GM19238 (cell line): ENCODE measurements at regions not wholly inside any gene's neighbourhood (a gene's known extent, or its start where the extent isn't known, plus 50 kb on each side); places are given as distances from the start of the nearest gene placed in this dataset.
"Not testable (repeated sequence)": the region's sequence is repeated elsewhere in the genome, so short reads cannot be mapped to it uniquely, and the experiment has no call there.

Experiments used
- DNase-seq: peaks from one replicate; pipeline ENCODE4 v3.0.0; 2011; ENCODE audit warnings: low spot score; ENCODE audit not compliant: insufficient read length

DNA sequence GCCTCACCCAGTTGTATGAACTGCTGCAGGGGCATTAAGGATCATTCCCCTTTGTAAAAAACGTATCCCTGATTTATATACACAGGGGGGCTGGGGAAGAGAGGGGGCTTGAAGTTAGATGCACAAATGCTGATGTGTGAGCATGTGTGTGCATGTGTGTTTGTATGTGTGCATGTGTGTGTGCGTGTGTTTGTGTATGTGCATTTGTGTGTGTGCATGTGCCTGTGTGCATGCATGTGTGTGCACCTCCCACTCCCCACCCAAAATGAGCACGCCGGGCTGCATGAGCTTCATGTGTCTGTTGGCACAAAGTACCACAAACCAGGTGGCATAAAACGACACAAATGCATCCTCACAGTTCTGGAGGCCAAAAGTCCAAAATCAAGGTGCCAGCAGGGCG lies 1315.2 kb downstream of the TBC1D22A start:
- DNase-seq: no peak

DNA sequence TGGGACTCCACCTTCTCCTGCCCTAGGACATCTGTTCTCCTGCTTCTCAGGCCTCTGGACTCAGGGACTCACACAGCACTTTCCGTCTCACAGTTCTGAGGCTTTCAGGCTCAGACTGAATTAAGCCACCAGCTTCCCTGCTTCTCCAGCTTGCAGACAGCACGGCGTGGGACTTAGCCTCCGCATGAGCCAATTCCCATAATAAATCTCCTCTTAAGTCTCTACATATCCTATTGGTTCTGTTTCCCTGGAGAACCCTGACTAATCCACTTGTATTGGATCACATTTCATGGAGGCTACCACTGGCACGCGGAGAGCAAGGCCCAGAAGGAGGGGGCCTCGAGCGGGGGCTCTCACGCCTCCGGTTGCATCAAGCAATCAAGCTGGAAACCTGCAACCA lies 1313.6 kb downstream of the TBC1D22A start:
- DNase-seq: no peak

DNA sequence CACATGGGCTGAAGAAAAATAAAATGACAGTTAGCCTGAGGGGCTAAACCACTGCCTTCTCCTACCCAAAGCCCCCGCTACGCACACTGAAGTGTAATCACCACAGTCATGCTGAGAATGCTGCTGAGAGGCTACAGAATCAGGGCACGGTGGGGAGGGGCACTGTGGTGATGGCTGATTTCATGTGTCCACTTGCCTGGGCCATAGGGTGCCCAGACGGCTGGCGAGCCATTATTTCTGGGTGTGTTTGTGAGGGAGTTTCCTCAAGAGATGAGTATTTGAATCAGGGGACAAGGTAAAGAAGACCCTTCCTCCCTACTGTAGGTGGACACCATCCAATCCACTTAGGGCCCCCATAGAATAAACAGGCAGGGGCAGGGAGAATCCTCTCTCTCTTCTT lies 1313.2 kb downstream of the TBC1D22A start:
- no peak for DNase-seq

DNA sequence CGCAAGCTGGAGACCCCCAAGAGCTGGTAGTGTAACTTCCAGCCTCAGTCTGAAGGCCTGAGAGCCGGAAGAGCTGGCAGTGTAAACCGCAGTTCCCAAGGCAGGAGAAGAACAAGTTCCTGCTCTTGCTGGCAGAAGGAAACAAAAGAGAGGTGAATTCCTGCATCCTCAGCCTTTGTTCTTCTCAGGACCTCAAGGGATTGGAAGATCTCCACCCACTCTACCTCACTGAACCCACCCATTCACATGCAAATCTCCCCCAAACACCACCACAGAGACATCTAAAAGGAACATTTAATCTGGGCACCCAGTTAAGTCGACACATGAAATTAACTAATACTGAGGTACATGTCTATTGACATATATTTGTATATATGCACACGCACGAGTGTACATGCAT lies 1310.3 kb downstream of the TBC1D22A start:
- no peak for DNase-seq

DNA sequence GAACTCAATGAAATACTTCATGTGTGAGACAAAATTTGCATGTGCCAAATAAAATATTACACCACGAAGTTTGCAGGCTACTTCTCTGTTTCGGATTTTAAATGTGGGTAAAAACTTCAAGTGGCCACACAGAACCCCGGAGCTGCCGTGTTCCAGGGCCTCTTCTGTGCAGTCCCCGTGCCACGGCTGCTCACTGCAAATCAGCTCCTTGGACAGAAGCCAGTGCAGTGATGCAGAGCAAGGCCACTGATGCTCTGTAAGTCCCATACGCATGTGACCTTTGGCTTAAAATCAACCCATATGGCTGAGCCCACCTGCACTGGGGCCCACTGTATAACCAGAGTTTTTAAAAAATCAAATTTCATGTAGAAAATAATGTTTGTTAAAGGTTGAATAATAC lies 1309.4 kb downstream of the TBC1D22A start:
- no peak for DNase-seq

DNA sequence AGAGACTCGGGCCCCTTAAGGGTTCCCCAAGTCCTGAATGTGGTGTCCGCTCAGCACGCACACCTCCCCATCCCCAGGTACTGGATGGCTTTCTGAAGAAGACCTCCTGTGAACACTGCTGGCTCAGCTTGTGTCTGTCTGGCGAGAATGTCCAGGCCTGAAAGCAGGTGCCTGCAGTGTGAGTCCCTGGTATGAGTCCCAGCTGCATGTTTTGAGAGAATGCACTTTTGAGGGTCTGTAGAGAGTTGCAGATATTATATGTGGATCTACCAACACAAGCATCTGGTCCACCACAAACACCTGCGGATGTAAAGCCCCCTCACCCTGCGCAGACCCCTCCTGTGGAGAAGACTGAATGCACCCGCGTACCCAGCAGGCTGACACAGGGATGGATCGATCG lies 1308.9 kb downstream of the TBC1D22A start:
- DNase-seq: no peak

DNA sequence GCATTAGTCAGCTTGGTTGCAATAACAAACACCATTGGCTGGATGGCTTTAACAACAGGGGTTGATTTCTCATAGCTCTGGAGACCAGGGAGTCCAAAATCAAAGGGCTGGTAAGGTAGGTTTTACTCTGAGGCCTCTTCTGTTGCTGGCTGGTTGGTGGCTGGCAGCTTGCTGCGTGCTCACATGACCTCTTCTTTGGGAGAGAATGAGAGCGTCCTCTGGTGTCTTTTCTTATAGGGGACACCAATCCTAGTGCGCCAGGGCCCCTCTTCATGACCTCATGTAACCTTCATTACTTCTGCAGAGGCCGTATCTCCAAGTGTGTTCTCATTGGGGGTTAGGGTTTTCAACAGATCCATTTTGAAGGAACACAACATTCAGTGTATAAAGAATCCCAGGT lies 1308.3 kb downstream of the TBC1D22A start:
- DNase-seq: no peak

DNA sequence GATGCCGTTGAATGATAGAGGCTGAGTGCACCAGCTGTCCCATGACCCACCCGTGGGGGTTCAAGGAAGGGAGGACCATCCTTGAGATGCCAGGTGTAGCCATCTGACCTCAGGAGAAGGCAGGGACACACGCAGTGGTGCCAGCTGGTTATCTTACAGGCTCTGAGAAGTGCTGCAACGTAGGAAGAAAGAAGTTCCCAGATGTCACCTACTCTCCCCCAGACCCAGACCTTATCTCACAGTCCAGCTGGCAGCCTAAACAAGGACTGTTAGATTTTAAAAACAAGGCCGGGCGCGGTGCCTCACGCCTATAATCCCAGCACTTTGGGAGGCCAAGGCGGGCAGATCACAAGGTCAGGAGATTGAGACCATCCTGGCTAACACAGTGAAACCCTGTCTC lies 1307.6 kb downstream of the TBC1D22A start:
- no peak for DNase-seq

DNA sequence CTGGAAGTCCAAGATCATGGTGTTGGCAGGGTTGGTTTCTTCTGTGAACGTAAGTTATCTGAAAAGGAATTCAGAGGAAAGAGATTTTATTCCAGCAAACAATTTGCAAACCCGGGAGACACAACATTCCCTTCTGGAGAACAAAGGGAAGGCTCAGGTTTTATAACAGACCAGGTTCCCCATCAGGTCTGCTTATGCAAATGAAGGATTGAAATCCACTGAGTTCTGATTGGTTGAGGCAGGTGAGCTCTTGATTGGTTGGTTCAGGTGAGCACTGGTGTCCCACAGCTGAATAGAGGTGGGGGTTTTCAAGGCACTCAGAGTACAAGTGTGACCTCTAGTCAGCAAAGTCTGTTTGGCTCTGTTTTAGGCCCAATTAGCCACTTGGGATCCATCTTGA lies 1306.8 kb downstream of the TBC1D22A start:
- DNase-seq: no peak

DNA sequence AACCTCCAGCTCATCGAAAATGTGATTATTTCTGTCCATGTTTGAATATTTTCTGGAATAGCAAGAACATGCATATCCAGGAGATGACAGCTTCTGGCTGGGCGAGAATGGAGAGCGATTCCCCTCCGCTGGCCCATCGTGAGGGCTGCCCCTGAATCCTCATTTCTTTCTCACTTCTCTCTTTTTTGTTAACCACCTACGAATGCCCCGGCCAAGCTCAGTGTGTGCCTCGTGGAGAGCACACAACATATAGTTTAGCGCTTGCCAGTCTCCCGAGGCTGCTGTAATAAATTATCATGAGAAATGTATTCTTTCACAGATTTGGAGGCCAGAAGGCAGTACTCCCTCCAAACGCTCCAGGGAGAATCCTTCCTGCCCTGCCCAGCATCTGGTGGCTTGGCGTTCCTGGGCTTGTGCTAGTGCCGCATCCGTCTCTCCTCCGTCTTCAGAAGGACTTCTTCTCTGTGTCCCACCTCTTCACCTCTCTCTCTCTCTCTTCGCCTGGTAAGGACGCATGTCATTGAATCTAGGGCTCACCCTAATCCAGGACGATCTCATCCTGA lies 1306.0 kb downstream of the TBC1D22A start:
- DNase-seq: no peak

DNA sequence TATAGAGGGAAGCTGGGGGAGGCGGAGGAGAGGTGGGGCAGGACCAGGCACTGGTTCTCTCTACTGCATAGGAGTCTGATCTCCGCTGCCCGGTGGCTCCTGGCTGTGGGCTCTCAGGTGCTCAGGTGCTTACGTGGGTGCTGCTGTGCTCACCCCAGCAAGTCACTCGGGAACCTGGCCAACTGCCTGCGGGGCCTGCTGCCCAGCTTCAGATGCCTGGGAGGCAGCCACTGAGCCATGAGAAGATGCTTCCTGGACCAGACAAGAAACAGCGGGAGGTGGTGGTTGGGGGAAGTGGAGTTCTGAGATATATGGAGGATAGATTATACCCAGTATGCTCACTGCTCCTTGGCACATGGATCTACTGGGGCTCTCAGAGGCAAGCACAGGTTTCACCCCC lies 1303.4 kb downstream of the TBC1D22A start:
- no peak for DNase-seq

DNA sequence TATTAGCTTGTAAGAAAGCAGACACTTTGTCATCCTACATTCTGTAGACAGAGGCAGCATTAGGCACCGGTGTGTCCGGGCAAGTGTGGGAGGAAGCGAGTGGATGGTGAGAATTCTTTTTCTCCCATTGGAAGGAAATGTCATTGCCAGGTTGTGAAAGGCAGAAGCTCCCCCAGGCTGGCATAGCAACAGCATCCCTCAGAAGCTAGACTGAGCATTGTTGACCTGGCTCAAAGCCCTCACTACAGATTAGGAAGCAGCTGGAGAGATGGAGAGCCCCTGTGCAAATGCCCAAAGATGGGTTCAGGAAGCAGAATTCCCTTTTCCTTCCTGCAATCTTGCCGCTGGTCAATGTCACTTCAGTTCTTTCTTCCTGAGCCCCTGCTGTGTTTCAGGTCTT lies 1299.3 kb downstream of the TBC1D22A start:
- DNase-seq: no peak

DNA sequence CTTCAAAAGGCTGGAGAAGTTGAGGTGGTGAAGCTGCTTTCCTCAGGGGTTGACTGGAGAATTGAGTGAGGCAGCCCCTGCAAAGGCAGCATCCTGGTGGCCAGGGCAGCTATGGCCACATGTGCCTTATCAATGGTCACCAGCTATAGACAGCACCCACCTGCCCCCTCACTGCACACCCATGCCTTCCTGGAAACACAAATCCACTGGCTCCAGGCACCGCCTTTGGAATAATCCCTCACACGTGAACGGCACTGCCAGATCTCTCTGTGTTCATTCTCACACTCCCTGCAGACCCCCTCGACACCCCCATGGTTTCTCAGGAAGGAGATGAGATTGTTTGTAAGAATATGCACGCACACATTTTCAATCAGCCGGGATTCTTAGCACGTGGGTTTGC lies 1297.8 kb downstream of the TBC1D22A start:
- no peak for DNase-seq

DNA sequence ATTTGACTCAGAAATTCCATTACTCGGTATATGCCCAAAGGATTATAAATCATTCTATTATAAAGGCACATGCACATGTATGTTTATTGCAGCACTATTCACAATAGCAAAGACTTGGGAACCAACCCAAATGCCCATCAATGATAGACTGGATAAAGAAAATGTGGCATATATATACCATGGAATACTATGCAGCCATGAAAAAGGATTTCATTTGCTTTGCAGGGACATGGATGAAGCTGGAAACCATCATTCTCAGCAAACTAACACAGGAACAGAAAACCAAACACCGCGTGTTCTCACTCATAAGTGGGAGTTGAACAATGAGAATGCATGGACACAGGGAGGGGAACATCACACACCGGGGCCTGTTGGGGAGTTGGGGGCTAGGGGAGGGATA lies 1297.1 kb downstream of the TBC1D22A start:
- DNase-seq: not testable (repeated sequence)

DNA sequence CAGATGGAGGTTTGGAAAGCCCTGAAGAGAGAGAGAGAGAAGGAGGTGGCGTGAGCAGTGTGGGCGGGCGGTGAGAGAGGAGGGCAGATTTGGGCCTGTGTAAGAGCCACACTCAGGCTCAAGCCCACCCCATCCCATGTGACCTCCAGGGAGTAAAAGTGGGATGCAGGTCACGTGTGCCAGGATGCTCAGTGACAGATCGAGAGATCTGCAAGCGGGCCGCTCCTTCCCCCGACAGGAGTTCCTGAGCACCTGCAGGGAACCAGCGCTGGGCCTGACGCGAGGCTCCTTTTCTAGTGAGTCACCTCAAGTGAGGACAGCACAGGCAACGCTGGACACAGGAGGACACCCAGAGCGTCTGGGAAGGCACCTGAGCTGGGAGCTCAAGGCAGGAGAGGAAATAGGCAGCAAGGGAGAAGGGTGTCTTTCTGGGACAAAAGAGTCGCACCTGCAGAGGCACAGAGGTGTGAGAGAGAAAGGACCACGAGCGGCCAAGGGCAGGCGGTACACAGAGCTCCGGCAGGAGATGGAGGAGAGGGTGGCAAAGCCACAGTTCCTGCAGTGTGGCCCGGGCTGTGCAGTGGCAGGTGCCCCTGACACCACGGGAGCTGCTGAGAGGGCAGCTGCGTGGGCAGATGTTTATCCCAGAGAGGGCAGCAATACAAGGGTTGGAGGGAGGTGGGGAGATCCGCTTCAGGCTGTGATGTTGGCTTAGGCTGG lies 1294.8 kb downstream of the TBC1D22A start:
- no peak for DNase-seq

DNA sequence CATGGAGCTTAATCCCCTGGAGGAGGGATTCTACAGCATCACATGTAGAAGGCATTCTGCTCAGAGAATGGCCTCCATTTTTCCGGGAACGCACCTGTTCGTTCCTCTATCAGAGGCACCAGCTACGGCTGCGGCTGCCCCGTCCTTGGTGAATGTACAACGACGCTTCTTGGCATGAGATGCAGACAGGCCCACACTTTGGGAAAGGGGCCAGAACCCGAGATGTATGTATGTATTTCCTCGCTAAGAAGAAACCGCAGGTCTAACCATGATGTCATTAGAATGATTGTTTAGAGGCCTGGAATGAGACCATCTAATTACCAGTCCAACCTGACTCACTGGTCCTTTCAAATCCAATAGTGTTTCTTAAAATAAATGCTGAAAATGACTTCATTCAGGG lies 1293.4 kb downstream of the TBC1D22A start:
- no peak for DNase-seq

DNA sequence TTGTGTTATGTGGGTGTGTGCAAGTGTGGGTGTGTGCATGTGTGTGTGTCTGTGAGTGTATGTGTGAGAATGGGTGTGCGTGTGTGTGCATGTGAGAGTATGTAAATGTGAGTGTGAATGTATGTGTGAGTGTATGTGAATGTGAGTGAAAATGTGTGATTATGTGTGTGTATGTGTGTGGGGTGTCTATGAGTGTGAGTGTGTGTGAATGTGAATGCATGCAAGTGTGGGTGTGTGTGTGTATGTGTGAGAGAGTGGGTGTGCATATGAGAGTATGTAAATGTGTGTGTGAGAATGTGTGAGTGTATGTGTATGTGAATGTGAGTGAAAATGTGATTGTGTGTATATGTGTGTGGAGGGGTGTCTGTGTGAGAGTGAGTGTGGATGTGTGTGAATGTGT lies 1292.7 kb downstream of the TBC1D22A start:
- DNase-seq: no peak

DNA sequence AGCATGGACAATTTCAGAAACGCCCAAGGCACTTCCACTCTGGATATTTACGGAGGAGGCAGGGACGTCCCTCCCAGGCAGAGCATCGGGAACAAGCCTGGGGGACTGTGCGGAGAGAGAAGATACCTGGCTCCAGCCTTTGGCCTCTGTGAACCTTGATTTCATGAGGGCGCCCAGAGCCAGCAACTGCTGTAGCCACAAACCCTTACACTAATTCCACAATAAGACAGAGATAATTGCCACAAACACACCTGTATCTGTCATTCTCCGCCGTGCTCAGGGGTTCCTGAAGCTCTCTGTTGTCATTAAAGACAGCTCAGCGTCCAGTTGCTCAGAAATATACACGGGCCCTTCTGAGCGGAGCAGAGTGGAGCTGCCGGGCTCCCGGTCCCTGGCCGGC lies 1292.1 kb downstream of the TBC1D22A start:
- no peak for DNase-seq

DNA sequence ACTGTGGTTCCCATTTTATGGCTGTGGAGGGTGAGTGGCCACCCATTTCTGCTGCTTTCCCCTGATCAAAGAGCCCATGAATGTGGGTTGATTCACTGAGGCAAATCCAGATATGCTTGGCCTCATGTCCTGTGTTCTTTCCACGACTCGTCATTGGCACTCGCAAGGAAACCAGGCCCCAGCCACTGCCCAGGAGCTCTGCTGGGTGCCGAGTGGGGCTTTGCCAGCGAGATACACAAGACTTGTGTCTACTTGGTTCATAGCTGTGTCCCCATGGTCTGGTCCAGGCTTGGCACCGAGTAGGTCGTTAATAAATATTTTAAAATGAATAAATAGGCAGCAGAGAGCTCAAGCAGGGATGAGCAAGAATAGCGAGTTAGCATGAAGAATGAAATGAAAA lies 1291.5 kb downstream of the TBC1D22A start:
- no peak for DNase-seq

DNA sequence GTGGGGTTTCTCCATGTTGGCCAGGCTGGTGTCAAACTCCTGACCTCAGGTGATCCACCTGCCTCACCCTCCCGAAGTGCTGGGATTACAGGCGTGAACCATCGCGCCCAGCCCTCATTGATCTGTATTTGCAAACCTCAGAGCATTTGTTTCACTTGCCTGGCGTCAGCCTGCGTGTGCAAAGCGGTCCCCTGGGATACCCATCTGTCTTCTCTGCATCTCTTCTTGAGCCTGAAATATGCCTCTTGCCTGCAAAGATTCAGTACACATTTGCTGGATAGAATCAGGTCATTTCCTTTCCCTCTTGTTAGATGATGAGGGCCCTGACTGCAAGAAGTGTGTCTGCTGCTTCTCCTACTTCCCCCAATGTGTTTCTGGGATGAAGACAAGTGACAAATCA lies 1291.0 kb downstream of the TBC1D22A start:
- DNase-seq: no peak

DNA sequence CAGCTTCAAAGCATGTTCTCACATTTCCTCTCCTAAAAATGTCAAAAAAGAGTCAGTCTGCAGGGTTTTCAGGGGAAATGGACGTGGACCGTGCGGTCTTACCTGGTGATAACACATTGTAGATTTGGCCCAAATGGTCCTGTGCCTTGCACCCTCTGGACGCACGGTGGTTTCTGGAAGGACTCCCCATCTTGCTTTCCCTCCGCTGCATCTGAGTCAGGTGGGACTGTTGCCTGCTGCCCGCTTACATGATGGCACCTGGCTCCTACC lies 1290.1 kb downstream of the TBC1D22A start:
- DNase-seq: no peak

DNA sequence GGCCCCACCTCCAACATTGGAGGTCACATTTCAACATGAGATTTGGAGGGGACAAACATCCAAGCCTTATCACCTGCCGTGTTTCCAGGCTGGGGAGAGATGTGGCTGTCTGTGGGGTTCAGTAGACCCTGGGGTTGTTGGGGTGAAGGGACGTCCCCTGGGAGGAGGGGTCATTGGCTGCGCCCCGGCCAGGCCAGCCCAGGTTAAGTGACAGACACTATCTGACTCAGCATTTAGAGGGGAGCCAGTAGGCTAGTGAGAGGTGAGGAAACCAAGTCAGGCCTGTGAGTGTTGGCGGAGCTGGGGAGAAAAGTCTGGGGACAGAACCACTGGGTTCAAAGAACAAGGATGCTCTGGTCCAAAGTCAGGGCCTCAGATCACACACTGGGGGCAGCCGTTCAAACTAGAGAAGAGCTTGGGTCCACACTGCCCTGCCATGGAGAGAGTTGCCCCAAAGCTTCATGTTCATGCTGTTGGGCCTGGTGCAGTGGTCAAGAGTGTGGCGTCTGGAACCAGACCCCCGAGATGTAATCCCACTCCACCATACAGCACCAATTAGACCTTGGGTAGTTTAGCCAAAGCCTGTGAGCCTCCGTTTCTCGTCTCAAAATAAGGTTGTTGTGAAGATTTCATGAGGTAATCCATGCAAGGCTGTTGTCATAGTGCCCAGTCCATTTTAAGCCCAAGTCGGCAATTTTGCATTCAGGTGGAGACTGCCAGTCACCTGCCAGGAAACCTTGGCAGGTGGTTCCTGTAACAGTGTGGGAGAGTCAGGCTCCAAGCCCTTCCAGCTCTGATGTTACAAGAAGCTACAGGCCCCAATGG lies 1289.6 kb downstream of the TBC1D22A start:
- DNase-seq: no peak

DNA sequence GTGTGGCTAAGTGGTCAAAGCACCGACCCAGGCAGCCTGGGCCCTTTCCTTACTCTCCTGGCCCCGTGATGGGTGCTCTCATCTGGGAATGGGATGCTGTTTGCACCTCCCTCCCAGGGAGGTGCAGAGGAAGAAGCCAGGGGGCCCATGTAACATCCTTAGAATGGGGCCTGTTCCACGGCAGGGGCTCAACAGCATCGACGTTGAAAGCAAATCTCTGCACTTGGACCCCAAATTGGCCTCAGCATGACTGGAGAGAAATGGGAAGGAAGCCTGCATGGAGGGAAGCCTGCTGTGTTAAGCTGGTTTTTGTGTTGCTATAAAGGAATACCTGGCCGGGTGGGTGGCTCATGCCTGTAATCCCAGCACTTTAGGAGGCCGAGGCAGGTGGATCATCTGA lies 1288.4 kb downstream of the TBC1D22A start:
- no peak for DNase-seq
